ENCODE measurements at regions not wholly inside any gene's neighbourhood (a gene's known extent, or its start where the extent isn't known, plus 50 kb on each side); places are given as distances from the start of the nearest gene placed in this dataset.

- TF ChIP-seq ZNF114 (tag by site-specific recombination; IDR thresholded peaks at IDR 0.05): no peak
- no peak for TF ChIP-seq ZNF214 (tag by site-specific recombination; IDR thresholded peaks at IDR 0.05; ENCODE audit: borderline replicate concordance)
- TF ChIP-seq ZSCAN16 (tag by site-specific recombination; IDR thresholded peaks at IDR 0.05): no peak
Observed at GRCh38 chr13:70534466-70534865, 426.2 kb upstream of the KLHL1 start.

All from HEK293 (cell line).